Activated CD8-positive, alpha-beta memory T cell treated with anti-CD3 and anti-CD28 coated beads for 4 hours (primary cell): ENCODE measurements at regions not wholly inside any gene's neighbourhood (a gene's known extent, or its start where the extent isn't known, plus 50 kb on each side); places are given as distances from the start of the nearest gene placed in this dataset.
"Not testable (repeated sequence)": the region's sequence is repeated elsewhere in the genome, so short reads cannot be mapped to it uniquely, and the experiment has no call there.

Source experiments
- DNase-seq, 2 donors: peaks; one replicate each; pipeline ENCODE4 v3.0.0-alpha.2; 2020; ENCODE audit warnings: low read depth in 2 of 2

GRCh38 chr16:85202631-85203461, 90.6 kb upstream of the CIBAR2 start:
- no peak for DNase-seq

DNA sequence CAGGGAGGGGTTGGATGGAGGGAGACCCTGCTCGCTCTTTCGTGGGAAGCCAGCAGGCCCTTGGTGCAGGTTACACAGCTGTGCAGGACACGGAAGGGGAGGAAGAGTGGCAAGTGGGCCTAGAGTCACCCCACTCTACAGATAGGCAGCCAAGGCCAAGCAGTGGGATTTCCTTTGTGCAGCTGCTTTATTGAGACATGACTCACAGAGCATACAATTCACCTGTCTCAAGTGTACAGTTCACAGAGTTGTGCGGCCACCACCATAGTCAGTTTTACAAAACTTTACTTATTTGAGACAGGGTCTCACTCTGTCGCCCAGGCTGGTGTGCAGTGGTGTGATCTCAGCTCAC, 91.2 kb upstream of the CIBAR2 start:
- DNase-seq, result no peak

DNA sequence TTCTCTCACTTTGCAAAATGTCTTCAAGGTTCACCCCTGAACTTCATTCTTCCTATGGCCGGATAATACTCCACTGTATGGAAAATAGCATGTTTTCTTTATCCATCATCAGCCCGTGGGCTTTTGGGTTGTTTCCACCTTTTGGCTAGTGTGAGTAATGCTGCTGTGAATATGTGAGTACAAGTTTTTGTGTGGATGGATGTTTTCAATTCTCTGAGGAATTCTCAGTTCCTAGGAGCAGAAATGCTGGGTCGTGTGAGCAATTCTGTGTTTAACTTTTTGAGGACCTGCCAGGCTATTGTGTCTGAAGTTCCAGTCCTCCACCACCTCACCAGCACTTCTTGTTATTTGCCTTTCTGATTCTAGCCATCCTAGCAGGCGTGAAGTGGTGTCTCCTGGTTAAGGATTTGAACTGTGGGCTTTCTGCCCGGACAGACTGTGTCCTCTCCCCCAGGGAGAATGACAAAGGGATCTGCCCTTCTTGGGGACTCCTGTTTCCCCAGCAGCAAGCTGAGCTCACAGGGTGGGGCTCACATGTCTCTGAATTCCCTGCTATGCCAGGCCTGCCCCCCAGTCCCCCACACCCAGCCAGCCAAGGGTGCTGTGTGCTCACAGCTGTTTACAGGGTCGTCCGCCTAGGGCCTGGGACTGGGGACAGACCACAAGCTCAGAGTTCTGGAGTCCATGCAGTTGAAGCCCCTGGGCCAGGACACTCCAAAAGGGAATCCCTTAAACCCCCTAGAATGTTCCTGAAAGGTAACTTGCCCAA, 92.2 kb upstream of the CIBAR2 start:
- no peak for DNase-seq

DNA sequence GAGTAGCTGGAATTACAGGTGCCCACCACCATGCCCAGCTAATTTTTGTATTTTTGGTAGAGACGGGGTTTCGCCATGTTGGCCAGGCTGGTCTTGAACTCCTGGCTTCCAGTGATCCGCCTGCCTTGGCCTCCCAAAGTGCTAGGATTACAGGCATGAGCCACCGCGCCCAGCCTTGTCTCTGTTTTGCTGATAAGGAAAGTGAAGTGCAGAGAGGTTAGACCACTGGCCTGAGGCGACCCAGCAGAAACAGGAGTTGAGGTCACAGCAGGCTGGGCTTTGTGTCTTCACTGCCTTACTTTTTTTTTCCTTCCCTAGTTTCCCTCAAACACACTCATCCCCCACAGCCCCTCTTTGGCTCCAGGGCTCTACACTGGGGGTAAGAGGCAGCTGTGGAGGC, 93.0 kb upstream of the CIBAR2 start:
- DNase-seq, result not testable (repeated sequence)

DNA sequence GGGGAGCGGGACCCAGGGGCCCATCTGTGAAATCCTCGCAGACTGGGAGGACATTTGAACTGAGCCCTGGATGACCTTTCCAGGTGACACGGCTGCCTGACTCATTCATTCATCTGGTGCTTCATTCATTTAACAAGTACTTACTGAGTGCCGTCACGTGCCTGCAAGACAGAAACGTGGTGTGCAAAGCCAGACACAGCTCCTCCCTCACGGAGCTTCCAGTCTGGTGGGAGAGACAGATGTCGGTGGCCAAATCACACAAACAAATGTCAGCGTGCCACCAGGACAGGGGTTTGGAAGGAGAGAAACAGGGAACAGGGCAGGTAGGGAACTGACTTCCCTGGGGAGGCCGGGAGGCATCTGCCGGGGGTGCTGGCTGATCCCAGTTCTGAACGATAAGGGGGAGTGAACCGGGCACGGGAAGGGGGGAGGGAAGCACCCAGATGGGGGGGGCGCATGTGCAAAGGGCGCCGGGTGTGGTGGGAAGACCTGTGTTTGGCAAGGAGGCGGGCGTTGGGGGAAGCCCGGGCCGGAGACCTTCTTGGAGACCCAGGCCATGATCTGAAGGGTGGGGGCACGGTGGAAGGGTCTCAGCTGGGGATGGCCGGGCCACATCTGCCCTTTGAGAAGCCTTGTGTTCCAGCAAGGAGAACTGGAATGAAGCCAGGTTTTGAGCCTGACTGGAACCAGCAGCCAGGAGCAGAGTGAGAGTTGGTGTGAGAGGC, 93.6 kb upstream of the CIBAR2 start:
- no peak for DNase-seq

DNA sequence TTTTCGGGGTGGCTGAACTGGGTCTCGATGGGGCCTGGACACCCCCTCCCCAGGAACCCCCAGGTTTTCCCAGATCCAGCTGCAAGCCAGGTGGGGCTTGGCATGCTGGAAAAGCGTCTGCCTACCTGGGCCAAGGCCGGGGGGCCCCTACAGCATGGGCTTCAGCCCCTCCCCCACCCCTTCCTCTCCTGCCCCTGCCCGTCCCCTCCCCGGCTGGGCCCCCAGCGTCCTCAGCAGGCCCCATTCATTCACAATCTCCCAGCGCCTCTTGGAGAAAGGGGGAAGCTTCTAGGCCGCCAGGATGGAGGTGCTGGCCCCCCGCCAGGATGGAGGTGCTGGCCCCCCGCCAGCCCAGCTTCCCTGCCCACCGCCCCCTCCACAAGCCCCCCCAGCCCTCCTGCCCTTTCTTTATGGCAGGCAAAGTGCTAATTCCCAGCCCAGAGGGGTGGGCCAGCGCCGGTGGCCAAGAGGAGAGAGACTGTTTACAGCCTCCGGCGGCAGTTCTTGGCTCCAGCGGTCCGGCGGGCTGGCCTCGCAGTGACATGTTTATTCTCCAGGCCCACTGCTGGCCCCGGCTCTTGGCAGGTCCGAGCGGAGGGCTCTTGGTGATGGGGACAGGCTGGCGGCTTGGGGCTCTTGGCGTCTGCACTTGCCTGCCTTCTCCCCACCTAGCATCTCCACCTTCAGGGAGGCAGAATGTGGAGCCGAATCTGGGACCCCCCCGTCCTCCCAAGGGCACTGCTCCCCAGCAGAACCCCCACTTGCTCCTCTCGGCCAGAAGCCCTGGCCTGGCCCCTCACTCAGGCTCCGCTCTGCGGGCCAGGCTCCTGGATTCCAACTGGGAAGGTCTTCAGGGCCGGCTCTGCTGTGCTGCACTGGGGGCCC, 94.4 kb upstream of the CIBAR2 start:
- DNase-seq, result no peak

GRCh38 chr16:85207357-85207921, 95.2 kb upstream of the CIBAR2 start:
- no peak for DNase-seq

- no peak for DNase-seq
Measured at GRCh38 chr16:85208181-85208580, 95.9 kb upstream of the CIBAR2 start.

DNA sequence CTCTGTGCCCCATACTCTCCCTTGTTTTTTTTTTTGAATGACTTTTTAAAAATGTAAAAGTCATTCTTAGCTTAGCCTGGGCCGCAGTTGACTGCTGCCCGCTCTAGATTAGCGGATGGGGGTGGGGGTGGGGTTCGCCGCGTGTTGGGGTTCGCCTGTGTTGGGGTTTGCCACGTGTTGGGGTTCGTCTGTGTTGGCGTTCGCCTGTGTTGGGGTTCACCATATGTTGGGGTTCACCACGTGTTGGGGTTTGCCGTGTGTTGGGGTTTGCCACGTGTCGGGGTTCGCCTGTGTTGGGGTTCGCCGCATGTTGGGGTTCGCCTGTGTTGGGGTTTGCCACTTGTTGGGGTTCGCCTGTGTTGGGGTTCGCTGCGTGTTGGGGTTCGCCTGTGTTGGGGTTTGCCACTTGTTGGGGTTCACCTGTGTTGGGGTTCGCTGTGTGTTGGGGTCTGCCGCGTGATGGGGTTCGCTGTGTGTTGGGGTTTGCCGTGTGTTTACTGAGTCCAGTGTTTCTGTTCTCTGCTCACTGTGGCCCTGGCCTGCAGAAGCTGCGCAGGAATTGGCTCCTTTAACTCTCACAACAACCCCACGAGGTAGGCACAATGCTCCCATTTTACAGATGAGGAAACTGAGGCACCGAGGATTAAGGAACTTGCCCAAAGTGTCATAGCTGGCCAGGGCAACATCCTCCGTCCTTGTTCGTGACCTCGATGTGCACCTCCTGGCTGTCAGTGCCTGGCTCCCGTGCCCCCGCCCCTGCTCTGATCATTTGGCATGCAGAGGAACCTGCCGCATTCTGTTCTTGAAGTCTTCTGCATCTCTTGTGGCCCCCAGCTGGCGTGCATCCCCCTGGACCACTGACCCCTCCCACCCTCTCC, 96.6 kb upstream of the CIBAR2 start:
- no peak for DNase-seq

DNA sequence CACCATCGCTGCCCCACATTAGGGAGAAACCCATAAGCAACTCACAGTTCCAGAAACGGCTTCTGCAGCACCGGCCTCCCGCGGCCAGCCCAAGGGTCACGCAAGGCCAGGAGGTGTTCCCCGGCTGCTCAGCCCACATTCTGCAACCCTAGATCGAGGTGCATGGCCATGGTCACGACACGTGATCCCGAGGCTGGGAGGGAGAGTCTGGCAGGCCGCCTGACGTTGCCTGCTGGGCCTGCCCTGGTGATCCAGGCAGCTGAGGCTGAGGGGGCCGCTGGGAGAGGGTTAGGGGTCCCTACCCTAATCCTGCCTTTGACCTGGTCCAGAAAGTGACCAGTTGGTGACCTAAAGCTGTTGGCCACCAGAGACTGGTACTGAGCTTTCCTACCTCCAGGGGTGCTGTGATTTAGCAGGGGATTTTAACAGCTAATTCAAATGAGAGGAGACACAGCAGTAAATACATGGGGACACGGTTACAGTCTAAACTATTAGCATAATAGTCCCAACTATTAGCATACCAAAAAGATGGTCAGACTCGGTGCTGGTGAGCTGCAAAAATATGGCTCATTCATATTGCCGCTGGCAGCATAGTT, 97.4 kb upstream of the CIBAR2 start:
- DNase-seq, result no peak

- no peak for DNase-seq
Measured at GRCh38 chr16:85210423-85211169, 98.3 kb upstream of the CIBAR2 start.

DNA sequence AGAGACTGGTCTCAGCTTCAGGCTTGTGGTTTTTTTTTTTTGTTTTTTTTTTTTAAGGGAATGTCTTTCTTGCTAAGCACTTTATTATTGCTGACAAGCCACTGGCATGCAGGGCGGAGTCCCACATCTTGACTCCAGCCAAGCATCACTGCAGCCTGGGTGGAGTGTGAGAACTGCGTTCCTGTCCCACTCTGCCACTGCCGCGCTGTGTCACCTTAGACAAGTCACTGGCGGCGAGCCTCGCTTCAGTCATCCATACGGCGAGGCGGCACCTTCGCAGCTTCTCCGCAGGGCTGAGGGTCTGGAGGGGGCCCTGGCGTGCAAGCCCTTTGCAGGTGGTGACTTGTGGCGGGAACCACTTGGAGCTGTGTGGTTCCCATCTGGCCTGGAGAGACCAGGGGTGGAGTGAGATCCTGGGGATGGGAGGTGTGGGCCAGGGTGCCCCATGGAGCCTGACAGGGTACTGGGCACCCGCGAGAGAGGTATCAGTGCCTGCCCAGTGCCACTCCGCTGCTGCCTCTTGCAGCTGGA, 99.1 kb upstream of the CIBAR2 start:
- no peak for DNase-seq

DNA sequence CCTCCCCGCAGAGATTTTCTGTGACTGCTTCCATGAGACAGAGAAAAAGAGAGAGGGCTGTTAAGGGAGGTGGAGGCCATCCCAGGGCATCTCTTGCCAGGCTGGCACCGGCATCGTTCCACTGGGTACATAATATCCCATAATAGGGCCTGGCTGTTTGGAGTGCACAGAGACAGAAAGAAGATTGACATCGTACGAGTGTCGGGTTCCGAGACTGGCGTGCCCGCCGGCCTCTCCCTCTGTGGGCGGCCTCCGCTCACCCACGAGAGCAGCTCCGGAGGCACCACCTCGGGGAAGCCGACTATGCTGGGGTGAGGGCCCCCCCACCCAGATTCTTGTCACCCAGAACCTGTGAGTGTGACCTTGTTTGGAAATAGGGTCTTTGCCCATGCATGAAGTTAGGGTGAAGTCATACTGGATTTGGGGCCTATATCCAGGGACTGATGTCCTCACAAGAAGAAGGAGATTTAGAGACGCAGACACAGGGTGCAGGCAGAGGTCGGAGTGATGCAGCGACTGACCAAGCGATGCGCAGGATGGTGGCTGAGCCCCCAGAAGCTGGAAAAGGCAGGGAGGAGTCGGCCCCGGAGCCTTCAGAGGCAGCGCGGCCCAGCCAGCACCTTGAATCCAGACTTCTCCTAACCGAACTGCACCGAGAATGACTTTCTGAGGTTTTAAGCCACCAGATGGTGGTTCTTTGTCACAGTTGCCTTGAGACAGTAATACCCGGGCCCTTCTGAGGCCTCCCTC, 101.8 kb upstream of the CIBAR2 start:
- DNase-seq, result no peak

GRCh38 chr16:85215478-85216118, 103.3 kb upstream of the CIBAR2 start:
- DNase-seq, result no peak

DNA sequence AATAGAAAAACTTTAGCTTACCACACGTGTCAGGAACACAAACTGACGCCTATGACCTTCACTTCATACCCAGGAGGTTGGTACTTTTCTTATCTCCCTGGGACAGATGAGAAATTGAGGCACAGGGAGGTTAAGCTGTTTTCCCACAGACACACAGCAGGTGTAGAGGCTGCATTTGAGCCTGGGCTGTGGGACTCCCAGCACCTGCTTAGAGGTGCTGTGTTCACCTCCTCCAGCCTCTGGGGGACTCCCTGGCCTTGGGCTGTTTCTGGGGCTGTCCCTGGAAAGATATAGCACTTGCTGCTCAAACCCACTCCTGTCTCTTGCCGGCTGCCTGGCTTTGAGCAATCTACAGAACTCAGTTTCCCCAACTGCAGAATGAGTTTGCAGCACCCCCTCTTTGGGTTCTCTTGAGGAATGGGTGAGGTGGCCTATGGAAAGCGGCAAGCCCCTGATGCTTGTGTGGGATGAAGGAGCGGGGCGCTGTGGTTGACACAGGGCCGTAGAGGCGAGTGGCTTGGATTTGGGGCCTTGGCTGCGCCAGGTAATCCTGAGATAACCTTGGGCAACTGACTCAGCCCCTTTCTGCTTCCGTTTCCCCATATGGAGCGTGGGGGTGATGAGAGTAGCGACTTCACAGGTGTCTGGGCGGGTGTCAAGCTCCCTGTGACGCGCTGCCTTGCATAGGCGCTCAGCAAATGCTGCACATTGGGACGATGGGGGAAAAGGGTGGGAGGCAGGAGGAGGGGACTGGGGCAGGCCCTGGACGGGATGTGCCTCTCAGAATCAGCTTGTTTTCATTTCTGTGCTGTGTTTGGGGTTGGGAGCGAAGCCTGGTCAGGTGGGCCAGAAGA, 104.5 kb upstream of the CIBAR2 start:
- no peak for DNase-seq

- DNase-seq, result no peak
Measured at GRCh38 chr16:85220125-85220839, 108.0 kb upstream of the CIBAR2 start.
